Esophagus muscularis mucosa (tissue), 4 donors: ENCODE measurements at regions not wholly inside any gene's neighbourhood (a gene's known extent, or its start where the extent isn't known, plus 50 kb on each side); places are given as distances from the start of the nearest gene placed in this dataset.

Experiments
- DNase-seq: peaks from one replicate; pipeline ENCODE4 v3.0.0-alpha.2; 2017; ENCODE audit errors: extremely low spot score
- H3K27ac ChIP-seq, 4 donors: fragments of 200-600 bp; sonication (generic); replicated peaks in 1 of 4; 1 replicate in 3 of 4; 2 replicates in 1 of 4; pipeline ENCODE4 v1.5.1; 2016 to 2019; ENCODE audit warnings: mild to moderate bottlenecking in 1 of 4
- H3K27me3 ChIP-seq, 4 donors: fragments of 200-600 bp; sonication (generic); one replicate each; pipeline versions ENCODE4 v1.5.1 to v1.6.0; 2016 to 2019
- H3K36me3 ChIP-seq, 4 donors: fragments of 200-600 bp; sonication (generic); one replicate each; pipeline ENCODE4 v1.5.1; 2016 to 2019
- H3K4me1 ChIP-seq, 4 donors: fragments of 200-600 bp; sonication (generic); one replicate each; pipeline ENCODE4 v1.5.1; 2016 to 2019
- H3K4me3 ChIP-seq, 4 donors: fragments of 200-600 bp; sonication (generic); 1 replicate in 2 of 4; 2 replicates in 2 of 4; pipeline ENCODE4 v1.5.1; 2016 to 2019; ENCODE audit warnings: mild to moderate bottlenecking in 4 of 4, moderate library complexity in 1 of 4
- H3K9me3 ChIP-seq, 4 donors: fragments of 200-600 bp; sonication (generic); 1 replicate in 3 of 4; 2 replicates in 1 of 4; pipeline ENCODE4 v1.5.1; 2016 to 2019
- CTCF ChIP-seq, 3 experiments: fragments of 200-600 bp in 2 of 3; fragments of 450-650 bp in 1 of 3; sonication (generic) in 2 of 3; IDR thresholded peaks; one replicate each; pipeline ENCODE4 v1.5.1; 2017 to 2019; ENCODE audit warnings: antibody characterized with exemption in 3 of 3, mild to moderate bottlenecking in 2 of 3, moderate library complexity in 1 of 3
- EP300 ChIP-seq: sonication (generic); formaldehyde crosslinking; IDR thresholded peaks from one replicate; pipeline ENCODE4 v1.6.1; 2017; ENCODE audit warnings: antibody characterized with exemption
- POLR2A ChIP-seq: fragments of 450-650 bp; IDR thresholded peaks from one replicate; pipeline ENCODE4 v1.6.1; 2017; ENCODE audit warnings: antibody characterized with exemption, moderate library complexity, mild to moderate bottlenecking, low read depth
- POLR2AphosphoS5 ChIP-seq, 2 donors: sonication (generic); formaldehyde crosslinking; IDR thresholded peaks; one replicate each; pipeline ENCODE4 v1.6.1; 2017; ENCODE audit warnings: antibody characterized with exemption in 2 of 2
- WGBS: methylation state at CpG from one replicate; pipeline ENCODE4 v1.1.5; 2018; 5-methylcytosine and 5-hydroxymethylcytosine counted together
- intact Hi-C: fragments of 100-400 bp; cut with DNase I; formaldehyde crosslinking; loops from one replicate; pipeline ENCODE4 v1.15.1; 2023

GRCh38 chr9:12060067-12060466 is 633.1 kb upstream of the TYRP1 start:
- no peak overlapping the region for H3K27ac ChIP-seq
- DNase-seq: no peak
- H3K4me3 ChIP-seq: no peak overlapping the region
- H3K9me3 ChIP-seq: peaks cover 0 to 2% (median 0%) of the 10 kb centered on the region in 4 donors
- peaks cover 0 to 6% (median 0%) of the 10 kb centered on the region in 4 donors for H3K4me1 ChIP-seq
- no peaks in the 10 kb centered on the region for H3K27me3 ChIP-seq
- no peaks in the 10 kb centered on the region for H3K36me3 ChIP-seq
- TF ChIP-seq POLR2A (no peak), EP300 (no peak), POLR2AphosphoS5 (IDR thresholded peaks at IDR 0.05) (no peak)
- intact Hi-C loops: no loop called here
- 48% methylated on average over 2 of the region's 2 CpGs for WGBS

GRCh38 chr9:12060811-12061210 is 632.4 kb upstream of the TYRP1 start:
- Histone ChIP-seq H3K9me3 (no peaks in the 10 kb centered on the region), H3K4me3 (no peak overlapping the region), H3K36me3 (no peaks in the 10 kb centered on the region), H3K27me3 (no peaks in the 10 kb centered on the region), H3K4me1 (peaks cover 0 to 6% (median 0%) of the 10 kb centered on the region in 4 donors), H3K27ac (no peak overlapping the region)
- 64% methylated on average over 2 of the region's 2 CpGs for WGBS
- intact Hi-C loops: no loop called here
- TF ChIP-seq POLR2A (no peak), EP300 (no peak), POLR2AphosphoS5 (IDR thresholded peaks at IDR 0.05) (no peak), CTCF (IDR thresholded peaks at IDR 0.05) (no peak)
- DNase-seq: no peak

- DNase-seq: no peak
- Histone ChIP-seq H3K27me3 (no peaks in the 10 kb centered on the region), H3K9me3 (no peaks in the 10 kb centered on the region), H3K27ac (no peak overlapping the region), H3K36me3 (no peaks in the 10 kb centered on the region), H3K4me1 (peaks cover 0 to 6% (median 0%) of the 10 kb centered on the region in 4 donors), H3K4me3 (no peak overlapping the region)
- intact Hi-C loops: no loop called here
- 67% methylated on average over 3 of the region's 3 CpGs for WGBS
- TF ChIP-seq EP300 (no peak), POLR2AphosphoS5 (IDR thresholded peaks at IDR 0.05) (no peak), POLR2A (no peak)
Measured at GRCh38 chr9:12065050-12065449, 628.1 kb upstream of the TYRP1 start.

GRCh38 chr9:12065686-12066085 is 627.5 kb upstream of the TYRP1 start:
- TF ChIP-seq CTCF (IDR thresholded peaks at IDR 0.05) (no peak), POLR2AphosphoS5 (IDR thresholded peaks at IDR 0.05) (no peak), POLR2A (no peak), EP300 (no peak)
- intact Hi-C loops: no loop called here
- peaks cover 0 to 6% (median 0%) of the 10 kb centered on the region in 4 donors for H3K4me1 ChIP-seq
- H3K9me3 ChIP-seq: no peaks in the 10 kb centered on the region
- no peak overlapping the region for H3K4me3 ChIP-seq
- WGBS: 63% methylated on average over 3 of the region's 3 CpGs
- no peaks in the 10 kb centered on the region for H3K36me3 ChIP-seq
- no peaks in the 10 kb centered on the region for H3K27me3 ChIP-seq
- no peak overlapping the region for H3K27ac ChIP-seq
- DNase-seq: no peak

- H3K4me3 ChIP-seq: no peak overlapping the region
- DNase-seq: no peak
- H3K27me3 ChIP-seq: no peaks in the 10 kb centered on the region
- no peak overlapping the region for H3K27ac ChIP-seq
- H3K9me3 ChIP-seq: no peaks in the 10 kb centered on the region
- 85% methylated on average over 2 of the region's 2 CpGs for WGBS
- no peak for TF ChIP-seq CTCF (IDR thresholded peaks at IDR 0.05)
- no peak for TF ChIP-seq POLR2AphosphoS5 (IDR thresholded peaks at IDR 0.05)
- no peak for TF ChIP-seq POLR2A
- no peak for TF ChIP-seq EP300
- H3K36me3 ChIP-seq: no peaks in the 10 kb centered on the region
- peaks cover 0 to 1% (median 0%) of the 10 kb centered on the region in 4 donors for H3K4me1 ChIP-seq
- intact Hi-C loops: no loop called here
Measured at GRCh38 chr9:12066455-12067035, 626.6 kb upstream of the TYRP1 start.

GRCh38 chr9:12069366-12069765 is 623.8 kb upstream of the TYRP1 start:
- TF ChIP-seq EP300 (no peak), POLR2AphosphoS5 (IDR thresholded peaks at IDR 0.05) (no peak)
- no peaks in the 10 kb centered on the region for H3K9me3 ChIP-seq
- H3K27ac ChIP-seq: no peak overlapping the region
- no peaks in the 10 kb centered on the region for H3K4me1 ChIP-seq
- DNase-seq: no peak
- intact Hi-C loops: no loop called here
- H3K36me3 ChIP-seq: no peaks in the 10 kb centered on the region
- 88% methylated on average over 4 of the region's 4 CpGs for WGBS
- no peaks in the 10 kb centered on the region for H3K27me3 ChIP-seq
- no peak overlapping the region for H3K4me3 ChIP-seq
